ENCODE measurements at regions not wholly inside any gene's neighbourhood (a gene's known extent, or its start where the extent isn't known, plus 50 kb on each side); places are given as distances from the start of the nearest gene placed in this dataset.

DNA sequence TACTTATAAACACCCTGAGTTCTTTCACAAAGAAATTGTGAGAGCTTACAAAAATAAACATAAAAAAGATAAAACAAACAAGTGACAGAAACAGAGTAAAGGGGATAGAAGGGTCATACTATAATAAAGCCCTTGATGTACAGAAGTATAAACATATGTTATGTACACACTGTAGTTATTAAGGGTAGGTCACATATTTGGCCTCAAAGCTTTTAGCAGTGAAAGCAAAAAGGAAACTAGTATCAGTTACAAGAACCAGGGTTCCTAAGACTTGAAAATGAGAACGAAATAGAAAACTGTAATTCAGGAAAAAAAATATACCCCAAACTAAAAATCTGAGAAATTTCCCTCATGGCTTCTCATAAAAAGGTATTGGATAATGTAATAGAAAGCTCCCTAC lies 380.6 kb downstream of the HDGFL1 start:
- no peak for DNase-seq

DNA sequence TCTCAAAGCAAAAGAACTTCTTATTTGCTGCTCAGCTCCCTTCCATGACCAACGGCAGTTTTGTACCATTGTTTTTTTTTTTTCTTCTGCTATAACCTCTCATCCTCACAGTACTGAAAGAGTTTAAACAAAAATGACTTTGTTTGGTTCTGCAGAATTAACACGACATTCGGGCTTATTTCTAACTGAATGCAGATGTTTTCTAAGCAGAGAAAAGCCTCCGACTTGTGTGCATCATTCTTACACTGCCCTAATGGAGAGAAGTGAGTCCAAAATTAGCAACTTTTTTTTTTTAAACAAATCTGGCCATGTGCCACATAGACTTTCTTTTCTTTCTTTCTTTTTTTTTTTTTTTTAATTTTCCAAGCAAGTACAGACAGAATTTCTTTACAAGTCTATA lies 382.7 kb downstream of the HDGFL1 start:
- no peak for DNase-seq

- no peak for DNase-seq
These were observed 385.5 kb downstream of the HDGFL1 start for GRCh38 chr6:22954749-22955385.

DNA sequence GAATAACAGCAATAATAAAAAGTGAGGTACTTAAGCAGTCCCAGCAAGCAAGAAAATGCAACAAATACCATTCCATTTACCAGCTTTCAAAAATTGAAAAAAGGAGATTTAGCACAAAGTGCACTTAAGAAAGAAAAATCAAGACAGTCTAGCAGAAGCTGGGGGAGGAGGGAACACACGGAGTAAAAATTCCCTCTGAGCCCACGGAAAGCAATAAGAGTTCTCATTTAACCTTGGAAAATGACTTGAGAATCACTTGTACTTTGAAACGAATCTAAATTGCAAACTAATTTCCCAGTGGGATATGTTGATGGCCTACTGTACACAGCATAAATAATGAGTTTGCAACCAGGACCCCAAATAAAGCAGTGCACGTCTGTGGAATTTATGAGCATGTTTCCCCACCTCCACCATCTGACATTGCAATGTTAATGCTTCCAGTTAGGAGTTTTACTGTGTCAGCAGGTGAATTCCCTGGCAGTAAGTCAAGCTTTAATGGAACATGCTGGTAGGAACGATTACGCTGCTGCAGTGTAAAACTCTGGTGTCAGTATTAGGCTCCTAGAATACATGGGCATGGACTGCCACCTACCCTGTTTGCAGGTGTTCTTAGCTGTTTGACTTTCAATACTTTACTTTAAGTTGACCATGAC lies 386.8 kb downstream of the HDGFL1 start:
- DNase-seq, result no peak

GRCh38 chr6:22958677-22959076 lies 389.3 kb downstream of the HDGFL1 start:
- no peak for DNase-seq

DNA sequence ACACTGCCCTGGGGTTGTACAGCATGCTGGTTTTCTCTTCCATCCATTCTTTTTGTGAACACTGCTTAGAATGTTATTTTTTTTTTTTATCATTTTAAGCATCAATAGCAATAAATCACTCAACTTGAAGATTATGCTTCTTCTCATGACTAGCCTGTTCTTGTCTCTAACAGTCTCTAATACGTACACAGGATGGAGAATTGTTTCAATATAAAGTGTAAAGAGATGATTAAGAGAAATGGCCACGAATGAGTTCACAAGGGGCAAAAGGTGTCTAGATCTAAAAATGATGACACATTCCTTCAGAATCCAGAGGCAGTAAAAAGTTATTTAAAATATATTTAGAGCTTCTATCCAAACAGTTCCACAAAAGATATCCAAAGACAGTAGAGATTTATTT lies 390.2 kb downstream of the HDGFL1 start:
- DNase-seq, result no peak

DNA sequence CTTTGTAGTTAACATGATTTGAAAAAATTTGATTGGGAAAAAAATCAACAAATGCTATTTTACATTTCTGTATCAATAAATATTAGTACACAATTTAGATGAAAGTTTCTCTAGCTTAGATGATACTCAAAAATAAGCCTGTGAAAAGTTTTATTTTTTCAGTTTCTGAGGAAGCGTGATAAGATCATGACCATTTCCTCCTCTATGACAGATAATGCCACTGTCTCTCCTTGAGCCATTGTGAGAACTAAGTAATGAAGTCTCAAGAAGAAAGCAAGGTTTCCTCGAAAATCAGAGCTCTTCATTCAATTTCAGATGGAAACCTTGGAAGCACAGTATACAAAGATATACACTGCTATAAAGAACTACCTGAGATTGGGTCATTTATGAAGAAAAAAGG lies 395.0 kb downstream of the HDGFL1 start:
- DNase-seq, result no peak

GRCh38 chr6:22965889-22966288 lies 396.5 kb downstream of the HDGFL1 start:
- DNase-seq, result no peak

DNA sequence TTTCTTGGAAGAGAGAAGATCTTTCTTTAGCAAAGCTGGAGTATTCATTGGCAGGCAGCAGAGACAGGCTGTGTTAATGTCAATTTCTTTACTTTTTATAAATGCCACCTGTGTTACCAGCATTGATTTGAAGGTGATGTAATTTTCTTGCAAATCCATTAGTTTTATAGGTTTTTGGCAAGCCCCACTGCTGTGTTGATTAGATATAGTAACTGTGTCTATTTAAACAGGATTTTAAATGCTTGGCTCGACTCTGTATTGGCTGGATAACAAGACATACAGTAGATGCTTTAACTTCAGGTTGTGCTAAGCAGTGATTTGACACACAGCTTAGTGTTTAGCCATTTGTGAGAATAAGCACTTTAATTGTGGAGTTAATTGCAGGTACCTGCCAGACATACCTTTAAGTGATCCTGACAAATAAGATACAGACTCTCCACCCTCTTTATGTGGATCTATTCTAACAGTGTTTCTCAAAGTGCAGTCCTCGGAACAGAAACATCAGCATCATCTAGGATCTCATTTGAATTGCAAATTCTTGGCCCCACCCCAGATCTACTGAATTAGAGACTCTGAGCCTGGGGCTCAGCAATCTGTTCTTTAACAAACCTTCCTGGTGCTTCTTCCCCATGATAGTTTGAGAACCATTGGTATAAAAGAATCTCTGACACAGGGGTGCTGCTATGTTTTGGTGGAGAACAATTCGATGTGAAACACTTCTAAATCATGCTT lies 397.5 kb downstream of the HDGFL1 start:
- DNase-seq, result no peak

GRCh38 chr6:22970004-22970403 lies 400.6 kb downstream of the HDGFL1 start:
- no peak for DNase-seq

DNA sequence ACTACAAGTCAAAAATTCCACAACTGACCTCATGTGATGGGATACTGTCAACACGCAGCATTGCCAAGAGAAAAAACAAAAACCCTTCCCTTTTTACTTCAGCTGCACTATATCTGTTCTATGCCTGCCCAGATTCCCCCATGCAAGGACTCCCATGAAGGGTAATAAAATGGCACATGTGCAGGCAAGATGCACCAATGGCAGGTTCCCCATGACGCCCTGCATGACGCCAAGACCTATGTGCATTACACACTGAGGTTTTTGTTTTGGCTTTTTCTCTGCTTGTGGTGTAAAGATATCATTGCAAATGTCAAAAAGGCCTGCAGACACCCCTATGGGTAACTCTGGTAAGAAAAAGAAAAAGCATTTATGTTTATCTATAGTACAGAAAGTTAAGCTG lies 403.4 kb downstream of the HDGFL1 start:
- DNase-seq, result no peak

- no peak for DNase-seq
These were observed 405.7 kb downstream of the HDGFL1 start for GRCh38 chr6:22975079-22975478.

- DNase-seq, result no peak
These were observed 411.1 kb downstream of the HDGFL1 start for GRCh38 chr6:22980446-22980845.

- no peak for DNase-seq
These were observed 432.8 kb downstream of the HDGFL1 start for GRCh38 chr6:23002044-23002619.

DNA sequence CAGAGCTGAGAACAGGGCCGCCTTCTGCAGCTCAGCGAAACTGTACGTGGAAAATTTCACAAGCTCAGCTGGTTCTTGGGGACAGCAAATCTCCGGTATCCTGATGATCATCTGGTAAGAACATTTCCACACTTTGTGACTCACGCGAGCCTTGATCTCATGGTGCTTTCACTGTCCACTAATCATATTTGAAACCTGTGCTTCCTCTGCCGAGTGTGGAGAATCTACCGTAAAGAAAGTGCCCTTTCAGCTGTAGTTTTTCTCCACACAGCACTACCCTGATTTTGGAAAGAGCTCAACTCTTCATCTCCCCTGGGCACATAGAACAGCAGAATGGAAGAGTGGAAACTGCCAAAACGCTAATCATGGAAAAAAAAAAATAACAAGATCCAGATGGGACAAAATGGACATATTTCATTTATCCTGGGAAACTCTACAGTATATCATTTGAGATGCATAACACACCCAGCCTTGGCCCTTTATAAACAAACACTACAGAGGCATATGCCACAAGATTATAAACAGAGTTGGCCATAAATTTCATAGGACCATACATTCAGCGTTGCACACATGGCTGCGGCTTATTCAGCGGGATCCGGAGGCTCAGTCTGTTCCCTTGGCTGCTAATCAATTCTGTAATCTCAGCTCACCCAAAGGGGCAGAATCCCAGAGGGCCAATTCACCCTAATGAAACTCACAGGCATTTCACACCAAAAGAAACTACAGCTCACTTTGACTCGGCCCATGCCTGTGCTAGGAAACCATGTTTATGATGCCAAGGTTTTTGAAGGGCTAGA lies 434.5 kb downstream of the HDGFL1 start:
- no peak for DNase-seq

GRCh38 chr6:23006656-23007055 lies 437.3 kb downstream of the HDGFL1 start:
- DNase-seq, result no peak

GRCh38 chr6:23011615-23012014 lies 442.2 kb downstream of the HDGFL1 start:
- no peak for DNase-seq

- DNase-seq, result no peak
These were observed 444.4 kb downstream of the HDGFL1 start for GRCh38 chr6:23013776-23014175.

- no peak for DNase-seq
These were observed 447.3 kb downstream of the HDGFL1 start for GRCh38 chr6:23016696-23017095.

DNA sequence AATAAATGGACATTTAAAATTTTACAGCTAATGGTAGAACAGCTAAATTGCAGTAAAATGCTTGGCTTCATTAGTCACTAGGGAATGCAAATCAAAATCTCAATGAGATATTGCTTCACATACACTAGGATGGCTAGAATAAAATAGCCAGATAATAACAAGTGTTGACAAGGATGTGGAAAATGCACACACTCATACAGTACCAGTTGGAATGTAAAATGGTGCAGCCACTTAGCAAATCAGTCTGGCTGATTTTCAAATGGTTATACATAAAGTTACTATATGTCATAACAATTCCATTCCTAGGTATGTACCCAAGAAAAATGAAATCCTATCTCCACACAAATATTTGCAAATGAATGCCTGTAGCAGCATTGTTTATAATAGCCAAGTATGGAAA lies 452.1 kb downstream of the HDGFL1 start:
- no peak for DNase-seq

DNA sequence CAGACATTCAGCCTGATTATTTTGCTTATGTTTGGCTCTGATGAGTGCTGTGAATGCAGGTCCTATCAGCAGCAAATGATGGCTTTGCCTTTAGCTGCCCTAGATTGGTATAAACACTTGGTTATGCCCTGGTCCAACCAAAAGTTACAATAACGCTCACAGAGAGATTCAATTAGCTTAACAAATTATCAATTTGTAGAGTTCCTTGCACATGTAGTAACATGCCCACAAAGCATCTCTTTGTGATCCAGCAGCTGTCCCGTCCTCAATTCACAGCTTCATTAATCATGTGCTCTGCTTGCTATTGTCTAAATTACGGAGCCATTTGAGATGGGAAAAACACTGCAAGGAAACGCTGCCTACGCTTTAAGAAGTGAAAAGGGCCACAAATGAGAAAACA lies 457.9 kb downstream of the HDGFL1 start:
- DNase-seq, result no peak

DNA sequence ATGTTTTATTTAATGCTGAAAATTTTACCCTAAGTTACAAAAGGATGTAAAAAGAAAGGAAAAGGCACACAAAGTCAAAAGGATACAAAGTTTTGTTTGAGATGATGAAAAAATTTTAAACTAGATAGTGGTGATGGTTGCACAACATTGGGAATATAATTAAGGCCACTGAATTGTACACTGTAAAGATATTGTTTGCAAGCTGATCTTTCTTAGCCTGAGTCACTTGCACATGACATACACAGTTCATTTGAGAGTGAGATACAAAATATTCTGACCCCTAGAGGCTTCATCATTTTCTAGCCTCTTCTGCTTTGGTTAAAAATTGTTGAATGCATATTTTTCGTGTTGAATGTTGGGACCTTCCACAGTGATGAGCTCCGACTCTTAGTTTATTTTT lies 462.6 kb downstream of the HDGFL1 start:
- DNase-seq, result no peak

DNA sequence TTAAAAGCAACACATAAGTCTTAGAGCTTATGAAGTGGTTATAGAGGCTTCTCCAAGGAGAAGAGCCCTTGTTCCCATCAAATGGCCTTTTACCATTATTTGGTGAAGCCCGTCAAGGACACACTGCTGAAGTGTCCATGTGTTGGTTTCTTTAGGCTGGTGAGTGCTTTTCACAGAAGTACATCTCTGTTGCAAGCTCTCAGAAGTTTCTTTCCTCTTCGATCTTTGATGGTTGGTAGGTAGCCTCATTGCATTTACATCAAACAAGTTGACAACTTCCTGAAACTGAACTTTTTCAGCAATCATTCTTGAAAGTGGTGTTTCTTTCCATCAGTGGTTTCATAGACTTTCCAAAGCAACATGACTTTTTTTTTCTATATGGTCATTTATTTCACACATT lies 465.6 kb downstream of the HDGFL1 start:
- DNase-seq, result no peak
